PC-9 (cell line): ENCODE measurements at regions not wholly inside any gene's neighbourhood (a gene's known extent, or its start where the extent isn't known, plus 50 kb on each side); places are given as distances from the start of the nearest gene placed in this dataset.

Experiments used
- EZH2 ChIP-seq: fragments of 200-600 bp; sonication (generic); IDR thresholded peaks from 2 replicates; pipeline ENCODE4 v1.8.0; 2017; ENCODE audit warnings: antibody characterized with exemption, low read depth
- TF ChIP-seq, protein P1 (sequence below): fragments of 200-600 bp; sonication (generic); conservative IDR thresholded peaks from 2 replicates; pipeline ENCODE4 v1.6.1; 2017; ENCODE audit warnings: mixed run types, antibody characterized with exemption, mild to moderate bottlenecking, moderate library complexity

DNA sequence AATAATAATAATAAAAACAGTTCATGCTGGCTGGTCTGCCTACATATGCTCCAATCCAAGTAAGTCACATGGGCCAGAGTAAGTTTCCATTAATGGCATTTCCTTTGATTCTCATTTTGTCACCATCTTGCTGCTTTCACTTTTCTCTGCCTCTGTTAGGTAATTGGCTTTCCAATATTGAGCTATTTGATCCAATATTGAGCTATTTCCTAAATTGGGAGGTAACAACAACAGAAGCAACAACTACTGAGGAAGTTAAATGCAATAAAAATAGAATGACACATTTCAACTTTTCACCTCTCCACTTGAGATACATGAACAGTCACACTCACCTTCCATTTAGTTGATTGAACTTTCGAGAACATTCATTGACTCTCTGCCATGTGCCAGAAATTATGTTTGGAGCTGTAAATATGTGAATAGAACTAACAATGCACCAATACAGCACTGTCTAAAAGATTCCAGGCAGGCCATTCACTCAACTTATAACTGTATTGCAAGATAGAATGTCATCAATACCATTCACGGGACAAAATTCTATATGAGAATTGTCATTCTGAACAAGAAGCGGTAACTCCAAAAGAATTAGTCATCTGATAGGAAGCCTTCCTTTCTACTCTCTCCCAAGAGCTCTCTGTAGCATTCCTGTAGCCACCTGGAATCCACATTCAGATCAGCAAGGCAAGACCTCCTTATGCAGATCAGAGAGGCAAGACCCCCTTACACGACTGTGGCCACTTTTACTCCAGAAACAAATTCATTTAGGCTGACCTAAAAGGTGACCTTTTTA is 136.4 kb downstream of the PHLDA1 start:
- TF ChIP-seq, protein P1, sequence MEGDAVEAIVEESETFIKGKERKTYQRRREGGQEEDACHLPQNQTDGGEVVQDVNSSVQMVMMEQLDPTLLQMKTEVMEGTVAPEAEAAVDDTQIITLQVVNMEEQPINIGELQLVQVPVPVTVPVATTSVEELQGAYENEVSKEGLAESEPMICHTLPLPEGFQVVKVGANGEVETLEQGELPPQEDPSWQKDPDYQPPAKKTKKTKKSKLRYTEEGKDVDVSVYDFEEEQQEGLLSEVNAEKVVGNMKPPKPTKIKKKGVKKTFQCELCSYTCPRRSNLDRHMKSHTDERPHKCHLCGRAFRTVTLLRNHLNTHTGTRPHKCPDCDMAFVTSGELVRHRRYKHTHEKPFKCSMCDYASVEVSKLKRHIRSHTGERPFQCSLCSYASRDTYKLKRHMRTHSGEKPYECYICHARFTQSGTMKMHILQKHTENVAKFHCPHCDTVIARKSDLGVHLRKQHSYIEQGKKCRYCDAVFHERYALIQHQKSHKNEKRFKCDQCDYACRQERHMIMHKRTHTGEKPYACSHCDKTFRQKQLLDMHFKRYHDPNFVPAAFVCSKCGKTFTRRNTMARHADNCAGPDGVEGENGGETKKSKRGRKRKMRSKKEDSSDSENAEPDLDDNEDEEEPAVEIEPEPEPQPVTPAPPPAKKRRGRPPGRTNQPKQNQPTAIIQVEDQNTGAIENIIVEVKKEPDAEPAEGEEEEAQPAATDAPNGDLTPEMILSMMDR = no peak
- TF ChIP-seq EZH2 = no peak
